ENCODE measurements at regions not wholly inside any gene's neighbourhood (a gene's known extent, or its start where the extent isn't known, plus 50 kb on each side); places are given as distances from the start of the nearest gene placed in this dataset.

- TF ChIP-seq CTCF (IDR thresholded peaks at IDR 0.05) (no peak), POLR2A (IDR thresholded peaks at IDR 0.05) (no peak)
These were observed 459.3 kb downstream of the HTR7 start for GRCh38 chr10:90398566-90398965.

All from heart left ventricle (tissue), 13 donors.